ENCODE measurements at regions not wholly inside any gene's neighbourhood (a gene's known extent, or its start where the extent isn't known, plus 50 kb on each side); places are given as distances from the start of the nearest gene placed in this dataset.
"Not testable (repeated sequence)": the region's sequence is repeated elsewhere in the genome, so short reads cannot be mapped to it uniquely, and the experiment has no call there.

- peak; percentile 83 for DNase-seq (ENCODE audit: low read depth)
- no peak overlapping the region for H3K4me3 ChIP-seq (ENCODE audit: low read depth, low read length)
- peak; percentile 91 for TF ChIP-seq CTCF (conservative IDR thresholded peaks at IDR 0.05; ENCODE audit: low read depth, low read length)
Observed at GRCh38 chr16:27639561-27640276, 89.8 kb downstream of the KATNIP start.

- no peak overlapping the region for H3K4me3 ChIP-seq (ENCODE audit: low read depth, low read length)
- no peak for TF ChIP-seq CTCF (conservative IDR thresholded peaks at IDR 0.05; ENCODE audit: low read depth, low read length)
- no peak for DNase-seq (ENCODE audit: low read depth)
Observed at GRCh38 chr16:27640277-27640600, 90.3 kb downstream of the KATNIP start.

- no peak for DNase-seq (ENCODE audit: low read depth)
- no peak overlapping the region for H3K4me3 ChIP-seq (ENCODE audit: low read depth, low read length)
- no peak for TF ChIP-seq CTCF (conservative IDR thresholded peaks at IDR 0.05; ENCODE audit: low read depth, low read length)
Observed at GRCh38 chr16:27641260-27641659, 91.3 kb downstream of the KATNIP start.

GRCh38 chr16:27641734-27642415, 91.9 kb downstream of the KATNIP start:
- H3K4me3 ChIP-seq (ENCODE audit: low read depth, low read length); DNase-seq (ENCODE audit: low read depth): not testable (repeated sequence)

GRCh38 chr16:27642756-27643155, 92.8 kb downstream of the KATNIP start:
- TF ChIP-seq CTCF (conservative IDR thresholded peaks at IDR 0.05; ENCODE audit: low read depth, low read length), result peak; percentile 59
- peak; percentile 61 for DNase-seq (ENCODE audit: low read depth)
- no peak overlapping the region for H3K4me3 ChIP-seq (ENCODE audit: low read depth, low read length)

- TF ChIP-seq CTCF (conservative IDR thresholded peaks at IDR 0.05; ENCODE audit: low read depth, low read length), result no peak
- no peak overlapping the region for H3K4me3 ChIP-seq (ENCODE audit: low read depth, low read length)
- no peak for DNase-seq (ENCODE audit: low read depth)
Observed at GRCh38 chr16:27644165-27644564, 94.2 kb downstream of the KATNIP start.

- no peak for TF ChIP-seq CTCF (conservative IDR thresholded peaks at IDR 0.05; ENCODE audit: low read depth, low read length)
- DNase-seq (ENCODE audit: low read depth), result no peak
- H3K4me3 ChIP-seq (ENCODE audit: low read depth, low read length), result no peak overlapping the region
Observed at GRCh38 chr16:27645396-27645795, 95.5 kb downstream of the KATNIP start.

All from choroid plexus epithelial cell (primary cell).